GM21576 (cell line): ENCODE measurements at regions not wholly inside any gene's neighbourhood (a gene's known extent, or its start where the extent isn't known, plus 50 kb on each side); places are given as distances from the start of the nearest gene placed in this dataset.
"Not testable (repeated sequence)": the region's sequence is repeated elsewhere in the genome, so short reads cannot be mapped to it uniquely, and the experiment has no call there.

ENCODE experiments used
- ATAC-seq: cut with Tn5 transposase; IDR thresholded peaks from one replicate; pipeline ENCODE4 v1.9.1; 2021; ENCODE audit warnings: mild to moderate bottlenecking, moderate library complexity; ENCODE audit not compliant: unreplicated experiment

DNA sequence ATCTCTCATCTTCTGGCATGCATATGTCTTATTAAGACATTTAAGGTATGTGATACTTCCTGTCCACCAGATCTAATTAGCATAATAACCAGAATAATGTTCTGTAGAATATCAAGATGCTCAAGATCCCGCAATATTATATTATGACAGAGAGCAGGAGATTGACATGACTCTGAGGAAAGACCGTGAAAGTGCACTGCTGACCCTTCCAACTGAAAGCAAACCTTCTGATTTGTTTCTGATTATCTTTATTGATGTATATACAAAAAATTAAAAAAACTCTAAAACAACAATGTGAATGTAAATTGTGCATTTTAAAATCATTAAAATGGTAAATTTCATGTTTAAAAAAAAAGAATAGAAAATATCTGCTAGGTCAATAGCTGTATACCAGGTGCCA, 184.4 kb upstream of the TMEM45B start:
- no peak for ATAC-seq

DNA sequence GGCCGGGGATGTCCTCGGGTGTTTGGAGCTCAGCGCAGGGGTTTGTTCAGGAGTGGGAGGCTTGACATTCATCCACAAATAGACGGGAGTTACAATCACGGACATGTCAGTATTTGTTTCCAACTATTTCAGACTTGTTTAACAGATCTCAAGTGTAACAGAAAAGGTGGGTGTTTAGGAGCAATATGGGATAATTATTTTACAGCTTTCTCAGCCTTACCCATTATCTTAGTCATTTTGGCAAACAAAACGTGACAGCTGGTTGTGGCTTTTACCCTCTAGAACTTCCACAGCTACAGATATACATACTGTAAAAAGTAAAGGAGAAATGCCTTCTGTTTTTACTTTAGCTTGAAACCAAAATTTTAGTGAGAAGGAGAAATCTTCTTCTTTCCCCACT, 178.7 kb upstream of the TMEM45B start:
- ATAC-seq = no peak

DNA sequence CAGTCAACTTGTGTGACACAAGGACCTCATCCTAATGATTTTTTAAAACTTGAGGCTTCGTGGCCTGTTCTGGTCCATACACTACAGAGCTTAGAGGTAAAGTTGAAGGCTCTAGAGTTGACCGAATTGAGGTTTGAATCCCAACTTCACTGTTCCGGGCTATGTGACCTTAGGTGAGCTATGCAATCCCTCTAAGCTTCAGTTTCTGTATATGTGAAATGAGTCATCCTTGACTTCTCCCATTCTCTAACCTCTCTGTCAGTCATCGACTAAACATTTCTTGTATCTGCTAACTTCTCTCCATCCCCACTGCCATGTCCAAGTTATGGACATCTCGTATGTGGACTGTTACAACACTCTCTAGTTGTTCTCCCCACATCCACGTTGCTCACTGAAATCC, 178.2 kb upstream of the TMEM45B start:
- ATAC-seq = no peak

DNA sequence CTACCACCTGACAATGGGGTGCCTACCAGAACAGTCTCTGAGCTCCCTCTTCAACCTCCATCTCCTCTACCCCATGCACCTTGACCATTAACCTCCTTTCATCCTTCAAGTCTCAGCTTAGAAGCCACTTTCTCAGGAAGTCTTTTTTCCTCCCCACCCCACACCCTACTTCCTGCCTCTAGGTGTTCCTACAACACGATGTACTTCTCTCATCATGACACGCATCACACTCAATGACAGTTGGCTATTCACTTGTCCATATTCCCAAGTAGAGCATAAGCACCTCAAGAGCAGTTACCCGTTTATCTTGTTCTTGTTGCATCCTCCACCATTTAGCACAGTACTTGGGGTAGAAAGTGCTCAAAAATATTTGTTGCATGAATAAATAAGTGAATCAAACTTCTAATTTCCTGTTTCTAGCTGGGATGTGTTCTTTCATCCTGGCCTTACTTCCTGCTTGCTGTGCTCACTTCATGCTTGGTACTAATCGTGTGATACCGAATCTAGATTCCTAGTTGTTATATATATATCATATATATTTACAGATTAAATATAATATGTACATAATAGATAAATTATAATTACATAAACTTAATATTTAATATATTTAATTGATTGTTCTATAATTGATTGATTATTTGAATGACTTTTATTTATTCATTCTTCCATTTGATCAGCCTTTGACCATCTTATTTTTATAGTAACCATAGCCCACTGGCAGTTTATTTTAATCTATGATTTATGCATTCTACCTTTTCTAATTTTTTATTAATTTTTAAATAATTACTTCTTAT, 177.5 kb upstream of the TMEM45B start:
- ATAC-seq = no peak

DNA sequence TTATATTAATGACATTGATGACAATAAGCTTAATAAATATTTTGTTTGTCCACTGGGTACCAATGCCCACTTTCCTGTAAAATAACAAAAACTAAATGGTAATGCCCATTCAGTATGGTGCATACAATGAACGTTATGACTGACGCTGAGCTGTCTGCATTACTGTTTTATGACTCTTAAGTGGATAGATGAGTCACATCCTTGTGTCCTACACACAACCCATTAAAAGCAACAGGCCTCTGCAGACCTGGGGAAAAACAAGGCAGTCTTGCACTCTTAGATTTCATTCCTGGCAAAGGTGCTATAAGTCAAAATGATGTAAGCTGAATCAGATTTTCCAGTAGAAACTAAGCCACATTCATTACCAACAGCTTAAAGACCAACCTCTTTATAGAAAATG, 176.3 kb upstream of the TMEM45B start:
- no peak for ATAC-seq

DNA sequence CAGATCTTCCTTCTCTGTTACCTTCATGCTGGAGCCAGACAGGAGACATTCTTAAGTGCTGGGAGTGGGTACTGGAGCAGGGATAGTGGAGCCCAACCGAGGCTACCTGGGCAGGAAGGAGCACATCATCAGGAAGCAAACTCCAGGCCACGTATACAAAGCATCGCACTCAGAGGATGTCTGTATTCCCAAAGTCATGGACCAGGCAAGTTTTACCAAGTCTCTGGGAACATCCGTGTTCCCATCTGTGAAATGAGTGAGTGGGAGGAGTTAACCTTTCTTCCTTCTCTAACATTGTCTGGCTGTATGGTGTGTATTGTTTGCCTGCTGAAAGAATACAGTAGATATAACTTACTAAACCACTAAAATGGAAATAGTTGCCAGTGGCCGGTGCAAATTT, 175.0 kb upstream of the TMEM45B start:
- ATAC-seq = no peak

DNA sequence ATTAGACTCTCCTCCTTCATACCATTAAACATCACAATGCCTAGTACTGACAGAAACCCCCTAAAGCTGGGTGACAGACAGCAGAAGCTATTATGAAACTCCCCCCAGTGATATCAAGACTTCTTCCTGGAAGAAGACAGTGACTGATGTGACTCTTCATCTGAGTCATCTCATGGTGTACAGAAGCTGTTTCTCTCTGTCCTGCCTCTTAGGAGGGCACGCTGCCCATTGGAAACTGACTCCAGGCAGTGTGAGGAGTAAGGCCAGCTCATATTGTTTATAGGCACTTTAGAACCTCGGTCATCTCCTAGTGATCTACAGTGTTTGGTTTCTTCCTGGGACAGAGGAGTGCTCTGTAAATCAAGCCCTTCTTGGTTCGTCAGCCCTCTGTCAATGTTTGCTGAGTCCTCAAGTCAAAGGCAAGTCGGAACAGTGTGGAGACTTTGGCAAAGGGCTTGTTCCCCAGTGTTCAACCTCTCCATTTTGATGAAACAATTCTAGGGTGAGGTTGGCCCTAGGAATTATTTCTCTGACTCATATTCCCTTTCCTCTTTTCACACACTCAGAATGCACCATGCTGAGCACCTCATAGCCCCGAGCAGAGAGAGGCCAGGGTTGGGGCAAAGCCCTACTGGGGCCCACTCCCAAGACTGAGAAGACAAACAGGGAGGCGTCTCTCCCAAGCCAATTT, 172.5 kb upstream of the TMEM45B start:
- no peak for ATAC-seq

DNA sequence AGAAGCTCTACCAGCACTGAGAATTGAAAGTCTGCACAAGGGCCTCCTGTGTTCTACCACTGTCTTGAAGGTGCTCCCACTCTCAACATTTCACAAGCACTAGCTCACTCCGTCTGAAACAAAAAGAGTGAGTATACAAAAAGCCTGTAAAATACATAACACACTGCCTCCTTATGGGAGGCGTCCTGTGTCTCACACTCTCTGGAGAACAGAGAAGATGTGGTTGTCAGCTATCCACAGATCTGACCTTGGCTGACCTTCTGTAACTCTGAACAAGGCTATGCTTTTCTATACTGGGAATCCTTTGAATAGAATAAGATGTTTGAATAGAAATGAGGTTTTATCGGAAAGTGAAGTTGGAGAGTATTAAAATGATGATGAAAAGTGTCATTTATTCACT, 171.3 kb upstream of the TMEM45B start:
- ATAC-seq = no peak

DNA sequence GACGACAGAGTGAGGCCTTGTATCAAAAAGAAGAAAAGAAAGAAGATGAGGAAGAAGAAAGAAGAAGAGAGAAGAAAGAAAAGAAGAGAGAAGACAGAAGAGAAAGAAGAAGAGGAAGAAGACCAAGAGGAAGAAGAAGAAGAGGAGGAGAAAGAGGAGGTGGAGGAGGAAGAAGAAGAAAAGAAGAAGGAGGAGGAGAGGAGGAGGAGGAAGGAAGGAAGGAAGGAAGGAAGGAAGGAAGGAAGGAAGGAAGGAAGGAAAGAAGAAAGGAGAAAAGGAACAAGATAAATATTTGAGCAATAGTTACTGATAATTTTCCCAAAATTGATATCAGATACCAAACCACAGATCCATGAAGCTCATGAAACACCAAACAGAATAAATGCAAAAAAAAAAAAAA, 169.7 kb upstream of the TMEM45B start:
- no peak for ATAC-seq

DNA sequence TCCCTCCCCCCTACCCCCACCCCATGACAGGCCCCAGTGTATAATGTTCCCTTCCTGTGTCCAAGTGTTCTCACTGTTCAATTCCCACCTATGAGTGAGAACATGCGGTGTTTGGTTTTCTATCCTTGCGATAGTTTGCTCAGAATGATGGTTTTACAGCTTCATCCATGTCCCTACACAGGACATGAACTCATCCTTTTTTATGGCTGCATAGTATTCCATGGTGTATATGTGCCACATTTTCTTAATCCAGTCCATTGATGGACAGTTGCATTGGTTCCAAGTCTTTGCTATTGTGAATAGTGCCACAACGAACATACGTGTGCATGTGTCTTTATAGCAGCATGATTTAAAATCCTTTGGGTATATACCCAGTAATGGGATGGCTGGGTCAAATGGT, 165.6 kb upstream of the TMEM45B start:
- not testable (repeated sequence) for ATAC-seq

DNA sequence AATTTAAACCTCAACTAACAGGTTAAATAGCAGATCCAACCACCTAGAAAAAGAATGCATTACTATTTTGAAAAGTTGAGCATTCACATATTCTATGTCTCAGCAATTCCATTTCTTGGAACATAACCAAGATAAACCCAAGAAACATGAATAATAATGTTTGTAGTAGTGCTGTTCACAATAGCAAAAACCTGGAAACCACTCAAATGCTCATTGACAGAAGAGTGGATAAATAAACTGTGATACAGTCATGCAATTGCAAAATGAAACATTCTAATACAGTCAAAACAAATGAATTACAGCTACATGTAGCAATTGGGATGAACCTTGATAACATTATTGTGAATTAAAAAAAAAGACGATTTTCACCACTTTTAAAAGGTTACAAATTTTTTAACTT, 162.8 kb upstream of the TMEM45B start:
- no peak for ATAC-seq

DNA sequence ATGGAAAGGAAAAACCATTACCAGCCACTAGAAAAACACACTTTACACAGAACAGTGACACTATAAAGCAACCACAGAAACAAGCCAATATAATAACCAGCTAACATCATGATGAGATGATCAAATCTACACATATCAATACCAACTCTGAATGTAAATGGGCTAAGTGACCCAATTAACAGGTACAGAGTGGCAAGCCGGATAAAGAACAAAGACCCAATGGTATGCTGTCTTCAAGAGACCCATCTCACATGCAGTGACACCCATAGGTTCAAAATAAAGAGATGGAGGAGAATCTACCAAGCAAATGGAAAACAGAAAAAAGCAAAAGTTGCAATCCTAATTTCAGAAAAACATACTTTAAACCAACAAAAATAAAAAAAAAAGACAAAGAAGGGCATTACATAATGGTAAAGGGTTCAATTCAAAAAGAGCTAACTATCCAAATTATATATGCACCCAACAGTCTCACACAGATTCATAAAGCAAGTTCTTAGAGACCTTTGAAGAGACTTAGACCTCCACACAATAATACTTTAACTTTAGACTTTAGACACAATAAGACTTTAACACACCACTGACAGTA, 160.3 kb upstream of the TMEM45B start:
- no peak for ATAC-seq

DNA sequence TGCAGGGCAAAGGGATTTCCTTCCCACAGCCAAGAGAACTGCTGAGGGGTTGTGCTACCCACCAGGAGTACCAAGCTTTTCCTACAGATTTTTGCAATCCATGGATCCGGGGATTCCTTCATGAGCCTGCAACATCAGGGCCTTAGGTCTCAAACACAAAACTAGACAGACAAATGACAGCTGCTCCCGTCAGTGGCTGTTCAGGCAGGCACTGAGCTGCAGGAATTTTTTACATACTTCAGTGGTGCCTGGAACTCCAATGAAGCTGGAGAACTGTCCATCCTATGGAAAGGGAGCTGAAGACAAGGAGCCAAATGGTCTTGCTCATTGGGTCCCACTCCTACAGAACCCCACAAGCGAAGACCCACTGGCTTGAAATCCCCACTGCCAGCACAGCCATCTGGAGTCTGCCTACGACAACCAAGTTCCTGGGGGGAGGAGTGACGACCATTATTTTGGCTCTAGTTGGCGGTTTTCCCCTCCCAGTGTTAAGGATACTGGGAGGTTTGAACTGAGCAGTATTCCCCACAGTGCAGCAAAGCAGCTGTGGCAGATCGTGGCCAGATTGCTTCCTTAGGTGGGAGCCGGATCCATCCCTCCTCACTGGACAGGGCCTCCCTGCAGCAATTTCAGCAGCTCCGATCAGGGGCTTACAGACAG, 157.7 kb upstream of the TMEM45B start:
- no peak for ATAC-seq

DNA sequence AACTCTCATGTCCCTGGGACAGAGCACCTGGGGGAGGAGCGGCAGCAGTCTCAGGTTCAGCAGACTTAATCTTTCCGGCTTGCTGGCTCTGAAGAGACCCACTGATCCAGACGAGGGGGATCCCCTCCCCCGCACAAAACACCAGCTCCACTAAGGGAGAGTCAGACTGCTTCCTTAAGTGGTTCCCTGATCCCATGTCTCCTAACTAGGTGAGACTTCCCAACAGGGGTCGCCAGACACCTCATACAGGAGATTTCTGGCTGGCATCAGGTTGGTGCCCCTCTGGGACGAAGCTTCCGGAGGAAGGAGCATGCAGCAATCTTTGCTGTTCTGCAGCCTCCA, 157.2 kb upstream of the TMEM45B start:
- ATAC-seq = no peak

DNA sequence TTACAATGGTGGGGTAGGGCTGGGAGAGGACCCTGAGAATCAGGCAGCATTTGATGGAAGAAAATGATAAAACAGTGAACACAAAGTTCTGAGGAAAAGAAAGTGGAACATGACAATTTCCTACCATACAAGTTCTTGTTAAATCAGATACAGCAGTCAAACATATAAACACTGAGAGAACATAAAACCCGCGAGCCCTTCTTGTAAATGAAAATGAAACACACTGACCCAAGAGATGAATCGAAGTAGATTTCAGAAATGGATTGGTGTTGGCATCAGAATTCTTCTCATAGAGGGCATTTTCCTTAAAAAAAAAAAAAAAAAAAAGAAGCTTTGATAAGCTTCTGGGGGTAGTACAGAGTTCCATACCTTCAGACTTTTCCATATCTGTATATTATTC, 134.7 kb upstream of the TMEM45B start:
- no peak for ATAC-seq

DNA sequence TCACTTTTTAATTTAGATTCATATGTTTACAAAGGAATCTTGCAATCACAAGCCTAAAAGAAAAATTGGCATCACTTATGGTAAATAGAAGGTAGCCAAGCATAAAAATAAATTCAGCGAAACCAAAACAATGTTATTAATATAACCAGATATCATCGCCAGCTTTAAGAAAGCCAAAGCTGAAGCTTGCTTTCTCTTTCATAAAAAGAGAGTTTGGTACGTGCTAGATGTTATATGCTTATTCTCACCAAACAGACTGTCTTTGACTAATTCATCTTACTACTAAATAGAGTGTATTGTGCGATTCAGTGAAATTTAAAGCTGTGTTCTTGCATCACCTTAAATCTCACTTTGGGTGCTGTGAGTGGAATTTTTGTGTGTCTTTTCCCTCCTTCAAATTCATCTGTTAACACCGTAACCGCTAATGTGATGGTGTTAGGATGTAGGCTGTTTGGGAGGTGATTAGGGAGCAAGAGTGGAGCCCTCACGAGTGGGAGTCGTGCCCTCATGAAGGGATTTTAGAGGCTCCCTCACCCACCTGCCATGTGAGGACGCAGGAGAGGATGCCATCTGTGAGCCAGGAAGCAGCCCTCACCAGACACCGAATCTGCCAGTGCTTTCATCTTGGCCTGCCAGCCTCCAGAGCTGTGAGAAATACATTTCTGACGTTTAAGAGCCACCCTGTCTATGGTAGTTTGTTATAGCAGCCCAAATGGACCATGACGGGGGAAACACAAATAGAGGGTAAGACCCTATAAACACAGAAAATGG, 134.1 kb upstream of the TMEM45B start:
- ATAC-seq = no peak

DNA sequence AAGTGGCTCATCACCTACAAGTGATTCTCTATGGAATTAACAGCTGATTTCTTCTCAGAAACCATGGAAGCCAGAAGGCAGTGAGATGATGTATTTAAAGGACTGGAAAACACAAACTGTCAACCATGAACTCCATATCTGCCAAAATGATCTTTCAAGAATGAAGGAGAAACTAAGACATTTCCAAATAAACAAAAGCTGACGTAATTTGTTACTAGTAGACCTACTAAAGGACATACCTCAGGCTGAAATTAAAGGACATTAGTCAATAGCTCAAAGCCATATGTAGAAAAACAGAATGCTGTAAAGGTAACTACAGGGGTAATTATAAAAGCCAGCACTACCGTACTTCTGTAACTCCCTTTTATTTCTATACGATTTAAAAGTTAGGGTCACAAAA, 129.4 kb upstream of the TMEM45B start:
- ATAC-seq = no peak

DNA sequence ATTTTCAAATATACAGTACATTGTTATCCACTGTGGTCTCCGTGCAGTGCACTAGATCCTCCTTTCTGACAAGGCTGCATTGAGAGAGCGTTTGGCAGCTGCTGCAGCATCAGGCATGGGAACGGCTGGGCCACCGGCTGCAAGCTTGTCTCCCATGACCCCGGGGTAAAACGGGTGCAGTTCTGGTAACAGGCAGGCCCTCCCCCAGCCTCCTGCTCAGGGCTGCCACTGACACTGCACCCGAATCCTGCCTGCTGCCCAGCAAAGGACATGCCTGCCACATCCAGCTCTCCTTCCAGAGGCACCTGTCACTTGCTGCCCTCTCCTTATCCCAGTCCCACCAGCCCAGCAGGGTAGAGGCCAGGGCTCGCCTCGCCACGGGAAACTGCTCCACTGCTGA, 124.5 kb upstream of the TMEM45B start:
- ATAC-seq = no peak

DNA sequence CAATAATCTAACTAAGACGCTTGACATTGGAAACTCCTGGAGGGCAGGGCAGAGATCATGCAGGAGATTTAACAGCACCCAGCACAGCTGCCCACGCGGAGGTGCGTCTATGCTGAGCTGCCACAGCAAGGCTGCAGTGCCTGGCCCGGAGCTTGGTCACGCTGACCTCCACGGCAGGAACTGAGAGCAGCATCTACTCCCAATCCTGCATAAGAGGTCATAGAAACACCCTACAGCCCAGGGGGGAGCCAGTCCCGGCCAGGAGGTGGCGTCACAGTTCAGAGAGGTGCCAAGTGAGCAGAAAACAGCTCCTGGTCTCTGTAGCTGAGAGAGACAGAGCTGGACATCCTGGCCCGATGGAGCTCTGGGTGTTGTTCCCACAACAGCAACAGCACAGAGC, 121.1 kb upstream of the TMEM45B start:
- no peak for ATAC-seq

DNA sequence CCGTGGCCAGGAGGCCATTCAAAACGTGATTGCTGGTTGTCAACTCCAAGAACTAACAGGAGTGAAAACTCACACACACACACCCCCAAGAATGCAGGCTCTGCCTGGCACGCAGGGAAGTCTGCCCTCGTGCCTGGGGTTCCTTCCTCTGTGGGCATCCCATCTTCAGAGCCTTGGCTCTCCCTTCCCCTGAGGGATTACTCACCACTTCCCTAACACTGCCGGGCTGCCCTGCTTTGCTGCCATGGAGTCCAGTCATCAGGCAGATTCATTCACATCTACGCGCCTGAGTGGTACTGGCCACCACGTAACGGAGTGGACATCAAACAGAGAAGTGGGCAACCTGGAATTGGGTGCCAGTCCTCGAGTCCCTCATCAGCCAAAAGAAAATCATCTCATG, 120.7 kb upstream of the TMEM45B start:
- ATAC-seq = no peak
